Ectodermal cell (in vitro differentiated cells): ENCODE measurements at regions not wholly inside any gene's neighbourhood (a gene's known extent, or its start where the extent isn't known, plus 50 kb on each side); places are given as distances from the start of the nearest gene placed in this dataset.

Source experiments
- H3K27ac ChIP-seq: 2 replicates; pipeline ENCODE4 v1.7.0; 2013; ENCODE audit warnings: mild to moderate bottlenecking, low read depth, low read length; ENCODE audit not compliant: insufficient read depth, poor library complexity, severe bottlenecking
- H3K27me3 ChIP-seq: 2 replicates; pipeline ENCODE4 v1.7.0; 2013; ENCODE audit warnings: mild to moderate bottlenecking, low read length; ENCODE audit not compliant: insufficient read depth, control insufficient read depth, poor library complexity, severe bottlenecking
- H3K36me3 ChIP-seq: one replicate; pipeline ENCODE4 v1.7.0; 2013; ENCODE audit warnings: low read length; ENCODE audit not compliant: control insufficient read depth, insufficient read depth
- H3K4me1 ChIP-seq: one replicate; pipeline ENCODE4 v1.7.0; 2013; ENCODE audit warnings: low read length; ENCODE audit not compliant: control insufficient read depth, insufficient read depth
- H3K4me3 ChIP-seq: 2 replicates; pipeline ENCODE4 v1.7.0; 2013; ENCODE audit warnings: low read depth, low read length, control low read depth; ENCODE audit not compliant: insufficient read depth
- H3K9me3 ChIP-seq: 2 replicates; pipeline ENCODE4 v1.7.0; 2013; ENCODE audit warnings: mild to moderate bottlenecking, low read length, moderate library complexity; ENCODE audit not compliant: control insufficient read depth
- WGBS, 2 experiments: methylation state at CpG; one replicate each; pipeline ENCODE4 v1.1.7; 2013; ENCODE audit warnings: missing lambda C conversion rate in 2 of 2; 5-methylcytosine and 5-hydroxymethylcytosine counted together

- H3K27ac ChIP-seq, result no peak overlapping the region
- no peaks in the 10 kb centered on the region for H3K36me3 ChIP-seq
- 91 to 92% methylated on average over 14 of the region's 14 CpGs for WGBS, 2 experiments
- no peaks in the 10 kb centered on the region for H3K9me3 ChIP-seq
- no peak overlapping the region for H3K4me3 ChIP-seq
- H3K27me3 ChIP-seq, result no peaks in the 10 kb centered on the region
- no peaks in the 10 kb centered on the region for H3K4me1 ChIP-seq
These were observed 255.0 kb upstream of the ZFP64 start for GRCh38 chr20:52446421-52447224.

GRCh38 chr20:52444455-52444854 lies 252.9 kb upstream of the ZFP64 start:
- no peaks in the 10 kb centered on the region for H3K9me3 ChIP-seq
- no peaks in the 10 kb centered on the region for H3K36me3 ChIP-seq
- H3K27me3 ChIP-seq, result no peaks in the 10 kb centered on the region
- H3K4me1 ChIP-seq, result no peaks in the 10 kb centered on the region
- H3K27ac ChIP-seq, result no peak overlapping the region
- WGBS, 2 experiments, result 80 to 83% methylated on average over 1 of the region's 1 CpG
- no peak overlapping the region for H3K4me3 ChIP-seq

- Histone ChIP-seq H3K9me3 (no peaks in the 10 kb centered on the region), H3K27me3 (no peaks in the 10 kb centered on the region), H3K27ac (no peak overlapping the region), H3K4me1 (no peaks in the 10 kb centered on the region), H3K36me3 (no peaks in the 10 kb centered on the region), H3K4me3 (no peak overlapping the region)
These were observed 252.3 kb upstream of the ZFP64 start for GRCh38 chr20:52443874-52444273.

- H3K27ac ChIP-seq, result no peak overlapping the region
These were observed 250.1 kb upstream of the ZFP64 start for GRCh38 chr20:52441710-52442109.

GRCh38 chr20:52439375-52439774 lies 247.8 kb upstream of the ZFP64 start:
- WGBS, 2 experiments, result 90 to 92% methylated on average over 3 to 4 of the region's 4 CpGs
- no peaks in the 10 kb centered on the region for H3K27me3 ChIP-seq

More at GRCh38 chr20:52441710-52442109, 250.1 kb upstream of the ZFP64 start:
- no peak overlapping the region for H3K4me3 ChIP-seq
- no peaks in the 10 kb centered on the region for H3K36me3 ChIP-seq
- H3K9me3 ChIP-seq, result no peaks in the 10 kb centered on the region
- H3K27me3 ChIP-seq, result no peaks in the 10 kb centered on the region
- no peaks in the 10 kb centered on the region for H3K4me1 ChIP-seq
- WGBS, 2 experiments, result 90 to 91% methylated on average over 5 of the region's 5 CpGs

GRCh38 chr20:52438326-52438963 lies 246.9 kb upstream of the ZFP64 start:
- Histone ChIP-seq H3K4me3 (no peak overlapping the region), H3K27ac (no peak overlapping the region), H3K4me1 (no peaks in the 10 kb centered on the region), H3K9me3 (no peaks in the 10 kb centered on the region), H3K36me3 (no peaks in the 10 kb centered on the region), H3K27me3 (no peaks in the 10 kb centered on the region)
- 44 to 50% methylated on average over 7 to 8 of the region's 8 CpGs for WGBS, 2 experiments

More at GRCh38 chr20:52439375-52439774, 247.8 kb upstream of the ZFP64 start:
- H3K36me3 ChIP-seq, result no peaks in the 10 kb centered on the region
- H3K9me3 ChIP-seq, result no peaks in the 10 kb centered on the region
- H3K27ac ChIP-seq, result no peak overlapping the region
- H3K4me1 ChIP-seq, result no peaks in the 10 kb centered on the region
- H3K4me3 ChIP-seq, result no peak overlapping the region

GRCh38 chr20:52434453-52434852 lies 242.9 kb upstream of the ZFP64 start:
- no peak overlapping the region for H3K4me3 ChIP-seq
- 96 to 99% methylated on average over 5 of the region's 5 CpGs for WGBS, 2 experiments
- H3K36me3 ChIP-seq, result no peaks in the 10 kb centered on the region
- H3K27ac ChIP-seq, result no peak overlapping the region
- H3K27me3 ChIP-seq, result no peaks in the 10 kb centered on the region
- H3K9me3 ChIP-seq, result no peaks in the 10 kb centered on the region
- H3K4me1 ChIP-seq, result no peaks in the 10 kb centered on the region

GRCh38 chr20:52434041-52434425 lies 242.5 kb upstream of the ZFP64 start:
- Histone ChIP-seq H3K36me3 (no peaks in the 10 kb centered on the region), H3K4me1 (no peaks in the 10 kb centered on the region), H3K27me3 (no peaks in the 10 kb centered on the region), H3K9me3 (no peaks in the 10 kb centered on the region), H3K4me3 (no peak overlapping the region), H3K27ac (no peak overlapping the region)
- 91 to 100% methylated on average over 2 of the region's 2 CpGs for WGBS, 2 experiments

- H3K27me3 ChIP-seq, result no peaks in the 10 kb centered on the region
- H3K4me3 ChIP-seq, result no peak overlapping the region
- no peak overlapping the region for H3K27ac ChIP-seq
- no peaks in the 10 kb centered on the region for H3K36me3 ChIP-seq
- 93 to 97% methylated on average over 2 of the region's 2 CpGs for WGBS, 2 experiments
- no peaks in the 10 kb centered on the region for H3K4me1 ChIP-seq
- H3K9me3 ChIP-seq, result no peaks in the 10 kb centered on the region
These were observed 241.9 kb upstream of the ZFP64 start for GRCh38 chr20:52433326-52434040.

GRCh38 chr20:52432740-52433139 lies 241.2 kb upstream of the ZFP64 start:
- no peaks in the 10 kb centered on the region for H3K4me1 ChIP-seq
- H3K27me3 ChIP-seq, result no peaks in the 10 kb centered on the region
- H3K9me3 ChIP-seq, result no peaks in the 10 kb centered on the region
- H3K4me3 ChIP-seq, result no peak overlapping the region
- H3K27ac ChIP-seq, result no peak overlapping the region
- no peaks in the 10 kb centered on the region for H3K36me3 ChIP-seq
- WGBS, 2 experiments, result 89 to 91% methylated on average over 2 of the region's 2 CpGs
